HT-29 (cell line): ENCODE measurements at regions not wholly inside any gene's neighbourhood (a gene's known extent, or its start where the extent isn't known, plus 50 kb on each side); places are given as distances from the start of the nearest gene placed in this dataset.

Source experiments
- DNase-seq: peaks from one replicate; pipeline ENCODE4 v3.0.0-alpha.2; 2015; ENCODE audit warnings: low spot score

- DNase-seq = no peak
Measured at GRCh38 chrX:150164971-150165600, 198.0 kb upstream of the MAMLD1 start.

- DNase-seq = no peak
Measured at GRCh38 chrX:150165776-150166610, 197.1 kb upstream of the MAMLD1 start.

GRCh38 chrX:150167482-150168324 is 195.4 kb upstream of the MAMLD1 start:
- DNase-seq = no peak

GRCh38 chrX:150182161-150182560 is 181.0 kb upstream of the MAMLD1 start:
- no peak for DNase-seq

GRCh38 chrX:150184491-150184890 is 178.6 kb upstream of the MAMLD1 start:
- DNase-seq = no peak

GRCh38 chrX:150185766-150186165 is 177.4 kb upstream of the MAMLD1 start:
- no peak for DNase-seq

GRCh38 chrX:150192816-150193215 is 170.3 kb upstream of the MAMLD1 start:
- no peak for DNase-seq

- DNase-seq = no peak
Measured at GRCh38 chrX:150196285-150196684, 166.8 kb upstream of the MAMLD1 start.

- no peak for DNase-seq
Measured at GRCh38 chrX:150197388-150197787, 165.7 kb upstream of the MAMLD1 start.

GRCh38 chrX:150198776-150199175 is 164.3 kb upstream of the MAMLD1 start:
- DNase-seq = no peak

GRCh38 chrX:150199181-150199580 is 163.9 kb upstream of the MAMLD1 start:
- DNase-seq = no peak

- DNase-seq = no peak
Measured at GRCh38 chrX:150199803-150200202, 163.3 kb upstream of the MAMLD1 start.

GRCh38 chrX:150200361-150200760 is 162.8 kb upstream of the MAMLD1 start:
- no peak for DNase-seq

GRCh38 chrX:150200820-150201287 is 162.3 kb upstream of the MAMLD1 start:
- DNase-seq = peak; percentile 50

- no peak for DNase-seq
Measured at GRCh38 chrX:150201391-150201790, 161.7 kb upstream of the MAMLD1 start.

GRCh38 chrX:150201841-150202240 is 161.3 kb upstream of the MAMLD1 start:
- DNase-seq = no peak

- DNase-seq = no peak
Measured at GRCh38 chrX:150202641-150203247, 160.4 kb upstream of the MAMLD1 start.

- DNase-seq = no peak
Measured at GRCh38 chrX:150203248-150203645, 159.9 kb upstream of the MAMLD1 start.

- DNase-seq = no peak
Measured at GRCh38 chrX:150205011-150205410, 158.1 kb upstream of the MAMLD1 start.

- DNase-seq = no peak
Measured at GRCh38 chrX:150207733-150208132, 155.4 kb upstream of the MAMLD1 start.

GRCh38 chrX:150211988-150212387 is 151.1 kb upstream of the MAMLD1 start:
- no peak for DNase-seq
